GM13977 (cell line): ENCODE measurements at regions not wholly inside any gene's neighbourhood (a gene's known extent, or its start where the extent isn't known, plus 50 kb on each side); places are given as distances from the start of the nearest gene placed in this dataset.

Experiments used
- DNase-seq: peaks from one replicate; pipeline ENCODE4 v3.0.0; 2012; ENCODE audit warnings: low spot score
- CTCF ChIP-seq: IDR thresholded peaks from 2 replicates; pipeline ENCODE4 v1.5.1; 2012; ENCODE audit warnings: mild to moderate bottlenecking, control low read depth; ENCODE audit not compliant: insufficient read depth; ENCODE audit errors: extremely low read depth, missing control alignments
- in situ Hi-C: fragments of 300-500 bp; cut with MboI; formaldehyde crosslinking; loops from one replicate; pipeline ENCODE4 v1.12.0; 2022; ENCODE audit warnings: low sequenced_read_pairs, low pct_unique_long_range_greater_than_20kb, mixed read lengths, inconsistent platforms; ENCODE audit not compliant: unreplicated experiment

GRCh38 chr9:118426772-118427171, 722.6 kb downstream of the TLR4 start:
- DNase-seq, result no peak
- in situ Hi-C loops, result no loop called here
- TF ChIP-seq CTCF, result no peak

- no peak for TF ChIP-seq CTCF
- no peak for DNase-seq
- in situ Hi-C loops, result no loop called here
Observed at GRCh38 chr9:118438810-118439209, 734.6 kb downstream of the TLR4 start.

- no peak for DNase-seq
- no peak for TF ChIP-seq CTCF
- in situ Hi-C loops, result no loop called here
Observed at GRCh38 chr9:118439441-118439840, 735.2 kb downstream of the TLR4 start.

- in situ Hi-C loops, result no loop called here
- no peak for TF ChIP-seq CTCF
- DNase-seq, result no peak
Observed at GRCh38 chr9:118444403-118444802, 740.2 kb downstream of the TLR4 start.

- TF ChIP-seq CTCF, result no peak
- in situ Hi-C loops, result no loop called here
- DNase-seq, result no peak
Observed at GRCh38 chr9:118446943-118447639, 742.9 kb downstream of the TLR4 start.

- no peak for TF ChIP-seq CTCF
- in situ Hi-C loops, result no loop called here
- DNase-seq, result no peak
Observed at GRCh38 chr9:118449554-118449953, 745.4 kb downstream of the TLR4 start.
